ENCODE measurements at regions not wholly inside any gene's neighbourhood (a gene's known extent, or its start where the extent isn't known, plus 50 kb on each side); places are given as distances from the start of the nearest gene placed in this dataset.
"Not testable (repeated sequence)": the region's sequence is repeated elsewhere in the genome, so short reads cannot be mapped to it uniquely, and the experiment has no call there.

DNA sequence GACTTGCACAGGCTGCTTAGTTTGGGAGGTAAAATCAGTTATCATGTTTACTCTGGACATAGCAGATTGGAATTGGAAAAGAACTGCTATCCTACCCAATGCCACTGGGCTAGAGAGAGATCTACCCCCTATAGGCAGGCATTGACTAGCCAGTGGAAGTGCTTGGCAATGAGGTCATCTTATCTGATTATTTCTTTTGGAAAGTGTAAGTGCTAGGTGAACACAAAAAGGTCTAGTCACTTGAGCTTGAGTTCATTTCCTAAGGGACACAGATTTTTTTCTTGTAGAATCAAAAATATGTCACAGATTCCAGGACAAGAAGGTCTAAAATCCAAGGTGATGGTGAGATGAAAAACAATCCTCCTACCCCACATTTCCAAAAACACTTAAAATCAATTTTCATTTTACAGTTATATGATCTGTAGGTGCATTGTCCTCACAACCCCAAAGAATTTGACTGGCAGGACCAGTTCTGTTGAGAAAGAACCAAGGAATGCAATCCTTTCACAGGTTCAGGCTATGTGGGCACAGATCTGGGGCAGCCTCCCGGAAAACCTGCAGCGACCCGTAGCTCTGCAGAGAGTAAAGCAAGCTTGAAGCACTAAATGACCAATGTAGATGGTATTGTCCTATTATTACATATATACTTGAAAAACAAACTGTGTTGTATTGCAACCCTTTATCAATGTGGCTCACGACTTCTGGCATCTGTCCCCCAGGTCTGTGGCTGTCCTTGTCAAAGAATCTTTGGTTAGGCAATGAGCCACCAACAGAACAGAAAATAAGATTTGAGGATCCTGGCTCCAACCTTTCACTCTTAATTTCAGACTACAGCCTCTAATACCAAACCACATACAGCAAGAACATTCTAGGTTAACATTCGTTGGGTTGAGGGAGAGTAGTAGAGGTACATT, 67.3 kb upstream of the ADTRP start:
- no peak for DNase-seq

DNA sequence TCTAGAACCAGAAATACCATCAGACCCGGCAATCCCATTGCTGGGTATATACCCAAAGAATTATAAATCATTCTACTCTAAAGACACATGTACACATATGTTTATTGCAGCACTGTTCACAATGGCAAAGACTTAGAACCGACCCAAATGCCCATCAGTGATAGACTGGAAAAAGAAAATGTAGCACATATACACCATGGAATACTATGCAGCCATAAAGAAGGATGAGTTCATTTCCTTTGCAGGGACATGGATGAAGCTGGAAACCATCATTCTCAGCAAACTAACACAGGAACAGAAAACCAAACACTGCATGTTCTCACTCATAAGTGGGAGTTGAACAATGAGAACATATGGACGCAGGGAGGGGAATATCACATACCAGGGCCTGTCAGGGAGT, 64.2 kb upstream of the ADTRP start:
- not testable (repeated sequence) for DNase-seq

DNA sequence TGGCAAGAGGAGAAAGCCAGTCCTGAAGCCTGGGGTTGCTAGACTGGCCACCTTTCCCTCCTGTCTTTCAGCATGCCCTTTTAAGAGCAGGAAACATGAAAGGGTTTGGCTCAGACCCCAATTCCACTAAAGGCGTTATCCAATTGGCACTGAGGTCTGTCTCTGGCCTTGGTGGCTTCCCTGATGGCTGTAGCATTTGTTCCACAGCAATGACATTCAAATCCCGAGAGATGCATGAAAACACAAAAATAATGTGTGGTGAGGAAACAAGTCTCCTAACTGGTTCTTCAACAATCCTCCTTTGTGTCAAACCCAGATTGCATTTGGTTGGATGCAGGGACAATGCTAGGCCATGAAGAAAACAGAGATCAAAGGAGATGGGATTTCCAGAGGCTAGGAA, 56.5 kb upstream of the ADTRP start:
- DNase-seq = no peak

DNA sequence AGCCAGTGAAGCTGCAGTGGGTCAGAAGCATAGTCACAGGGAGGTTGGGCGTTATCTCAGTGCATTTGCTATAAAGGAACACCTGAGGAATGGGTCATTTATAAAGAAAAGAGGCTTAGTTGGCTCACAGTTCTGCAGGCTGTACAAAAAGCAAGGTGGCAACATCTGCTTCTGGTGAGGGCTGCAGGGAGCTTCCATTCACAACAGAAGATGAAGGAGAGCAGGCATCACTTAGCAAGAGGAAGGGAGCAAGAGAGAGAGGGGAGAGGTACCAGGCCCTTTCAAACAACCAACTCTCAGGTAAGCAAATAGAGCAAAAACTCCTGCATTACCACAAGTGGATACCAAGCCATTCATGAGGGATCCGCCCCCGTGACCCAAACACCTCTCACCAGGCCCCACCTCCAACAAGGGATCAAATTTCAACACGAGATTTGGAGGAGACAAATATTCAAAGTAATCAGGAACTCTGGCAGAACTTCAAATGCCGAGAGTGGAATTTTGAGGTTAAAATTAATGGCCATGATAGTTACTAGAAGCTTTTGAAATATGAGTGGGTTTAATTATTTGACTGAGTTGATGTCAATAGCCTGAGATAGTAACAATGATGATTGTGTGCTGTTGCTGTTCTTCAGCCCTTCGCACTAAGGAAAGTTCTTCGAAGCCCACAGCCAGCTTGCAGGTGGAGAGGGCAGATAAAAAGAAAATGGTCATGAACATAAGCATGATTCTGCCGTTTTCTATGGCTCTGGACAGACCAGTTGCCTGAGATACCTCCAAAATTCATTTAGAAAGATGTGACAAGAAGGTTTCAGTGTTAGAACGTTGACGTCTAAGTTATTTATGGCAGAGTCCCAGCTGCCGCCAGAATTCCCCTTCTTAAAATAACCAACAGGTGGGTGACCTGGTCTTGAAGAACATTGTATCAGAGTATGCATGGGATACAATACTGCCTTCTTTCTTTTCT, 55.3 kb upstream of the ADTRP start:
- no peak for DNase-seq

DNA sequence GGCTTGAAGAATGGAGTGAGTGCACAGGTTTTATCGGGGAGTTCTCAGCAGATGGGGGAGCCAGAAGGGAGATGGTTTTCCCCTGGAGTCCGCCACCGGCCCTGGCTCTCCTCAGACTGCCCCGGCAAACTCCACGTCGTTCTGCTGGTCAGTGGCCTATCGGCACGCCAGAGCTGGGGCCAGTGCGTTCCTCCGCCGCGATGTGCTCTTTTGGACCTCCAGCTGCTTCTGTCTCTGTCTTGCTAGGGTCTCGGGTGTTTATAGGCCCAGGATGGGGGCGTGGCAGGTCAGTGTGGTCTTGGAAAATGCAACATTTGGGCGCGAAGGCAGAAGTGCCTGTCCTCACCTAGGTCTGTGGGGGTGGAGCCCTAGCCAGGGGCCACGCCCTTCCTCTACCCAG, 53.0 kb upstream of the ADTRP start:
- DNase-seq = no peak

DNA sequence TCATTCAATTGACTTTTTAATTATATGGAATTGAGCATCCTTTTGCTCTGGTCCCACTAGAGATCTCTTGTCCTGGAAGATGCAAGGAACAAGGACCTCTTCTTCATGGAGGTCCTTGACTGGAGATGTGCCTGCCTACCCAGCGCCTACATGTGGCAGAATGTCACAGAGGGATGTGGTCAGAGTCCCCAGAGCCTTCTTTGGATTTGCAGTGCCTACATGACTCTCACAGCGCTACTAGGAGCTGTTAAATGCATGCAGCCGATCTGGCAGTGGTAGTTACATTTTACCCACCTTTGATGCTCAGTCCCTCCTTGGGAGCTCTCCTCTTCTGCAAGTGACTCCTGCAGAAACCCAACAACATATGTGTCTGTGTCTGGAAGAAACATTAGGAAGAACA, 51.9 kb upstream of the ADTRP start:
- no peak for DNase-seq

DNA sequence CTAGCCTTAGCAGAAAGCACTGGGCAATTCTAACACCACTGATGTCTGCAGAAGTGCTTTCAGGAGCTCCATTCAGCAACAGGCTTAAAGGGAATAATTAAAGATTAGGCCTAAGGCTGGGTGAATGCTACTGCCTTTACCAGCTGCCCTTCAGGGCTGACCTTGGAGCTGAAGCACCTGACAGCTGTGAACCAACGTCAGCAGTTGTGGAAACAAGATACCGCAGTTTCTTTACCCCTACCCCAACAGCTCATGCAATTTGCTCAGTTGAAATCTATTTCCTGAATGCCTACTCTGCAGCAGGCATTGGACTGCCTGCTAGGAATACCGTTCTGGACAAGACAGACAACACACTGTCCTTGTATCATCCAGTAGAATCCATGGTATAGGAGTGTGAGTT, 51.5 kb upstream of the ADTRP start:
- DNase-seq = no peak

DNA sequence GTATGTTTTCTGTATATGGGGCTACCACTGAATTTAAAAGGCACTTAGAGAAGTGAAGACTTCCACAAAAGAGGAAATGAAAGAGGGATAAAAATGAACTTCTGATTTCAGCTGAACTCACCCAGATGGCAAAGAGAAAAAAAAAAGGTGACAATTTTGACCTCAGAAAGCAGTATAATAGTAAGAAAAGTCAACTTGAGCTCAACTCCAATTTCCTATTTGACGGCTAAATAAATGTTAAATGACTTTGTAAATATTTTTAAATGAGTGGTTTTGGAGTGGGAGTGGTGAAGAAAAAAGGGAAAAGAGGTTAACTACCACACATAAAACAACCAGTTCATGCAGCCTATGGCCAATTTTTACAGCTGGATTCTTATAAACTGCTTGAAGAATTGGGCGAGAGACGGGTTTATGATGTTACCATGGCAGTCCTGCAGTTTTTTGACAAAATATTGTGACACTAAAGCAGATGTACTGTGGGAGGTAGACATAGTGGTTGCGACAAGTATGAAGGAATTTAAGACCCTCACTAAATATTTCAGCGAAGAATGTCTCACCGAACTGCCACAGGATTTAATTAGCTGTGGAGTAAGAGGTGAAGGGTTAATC, 49.8 kb upstream of the ADTRP start:
- no peak for DNase-seq
